Progenitor cell of endocrine pancreas (in vitro differentiated cells): ENCODE measurements at regions not wholly inside any gene's neighbourhood (a gene's known extent, or its start where the extent isn't known, plus 50 kb on each side); places are given as distances from the start of the nearest gene placed in this dataset.

Experiments
- DNase-seq: peaks from one replicate; pipeline ENCODE4 v3.0.0; 2021; ENCODE audit warnings: low spot score; ENCODE audit not compliant: unreplicated experiment
- H3K27ac Mint-ChIP-seq: 2 replicates; pipeline ENCODE4 v1.8.0; 2021; ENCODE audit warnings: mild to moderate bottlenecking, moderate library complexity, mixed read lengths
- H3K27me3 Mint-ChIP-seq: 2 replicates; pipeline ENCODE4 v1.8.0; 2021; ENCODE audit warnings: mixed read lengths
- H3K36me3 Mint-ChIP-seq: 2 replicates; pipeline ENCODE4 v1.8.0; 2022; ENCODE audit warnings: mixed read lengths; ENCODE audit not compliant: insufficient read depth
- H3K4me1 Mint-ChIP-seq: 2 replicates; pipeline ENCODE4 v1.8.0; 2021; ENCODE audit warnings: low read depth, mixed read lengths
- H3K4me3 Mint-ChIP-seq: 2 replicates; pipeline ENCODE4 v1.8.0; 2021; ENCODE audit warnings: low read depth, mild to moderate bottlenecking, moderate library complexity, mixed read lengths
- H3K9me3 Mint-ChIP-seq: 2 replicates; pipeline ENCODE4 v1.8.0; 2021; ENCODE audit warnings: low read depth, mixed read lengths
- TF ChIP-seq, protein P1 (sequence below): fragments of 200-600 bp; sonication (generic); IDR thresholded peaks from one replicate; pipeline ENCODE4 v1.5.0; 2021; ENCODE audit warnings: antibody characterized with exemption, mild to moderate bottlenecking; ENCODE audit not compliant: unreplicated experiment

DNA sequence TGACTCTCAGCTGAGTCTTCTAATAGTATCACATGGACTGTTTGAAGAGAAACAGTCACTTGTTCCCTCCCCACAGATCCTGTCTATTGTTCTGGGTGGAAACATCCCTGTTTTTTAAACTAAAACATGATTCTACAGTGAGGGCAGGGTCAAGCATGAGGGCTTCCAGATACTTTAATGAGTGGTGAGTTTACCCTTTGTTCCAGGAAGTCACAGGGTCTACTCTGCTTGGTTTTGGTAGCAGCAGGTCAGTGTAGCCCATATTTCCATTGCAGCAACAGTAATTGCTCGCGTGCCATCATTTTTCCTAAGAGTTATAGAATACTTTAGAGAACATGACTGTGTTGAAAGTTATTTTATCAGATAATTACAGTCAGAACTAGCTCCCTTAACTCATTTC is 87.4 kb downstream of the ZNF732 start:
- Mint-ChIP-seq H3K4me3 (no peak overlapping the region), H3K36me3 (peaks cover 14% of the 10 kb centered on the region), H3K27me3 (no peaks in the 10 kb centered on the region), H3K4me1 (peaks cover 3% of the 10 kb centered on the region), H3K27ac (no peak overlapping the region), H3K9me3 (peaks cover 18% of the 10 kb centered on the region)
- no peak for DNase-seq
- TF ChIP-seq, protein P1, sequence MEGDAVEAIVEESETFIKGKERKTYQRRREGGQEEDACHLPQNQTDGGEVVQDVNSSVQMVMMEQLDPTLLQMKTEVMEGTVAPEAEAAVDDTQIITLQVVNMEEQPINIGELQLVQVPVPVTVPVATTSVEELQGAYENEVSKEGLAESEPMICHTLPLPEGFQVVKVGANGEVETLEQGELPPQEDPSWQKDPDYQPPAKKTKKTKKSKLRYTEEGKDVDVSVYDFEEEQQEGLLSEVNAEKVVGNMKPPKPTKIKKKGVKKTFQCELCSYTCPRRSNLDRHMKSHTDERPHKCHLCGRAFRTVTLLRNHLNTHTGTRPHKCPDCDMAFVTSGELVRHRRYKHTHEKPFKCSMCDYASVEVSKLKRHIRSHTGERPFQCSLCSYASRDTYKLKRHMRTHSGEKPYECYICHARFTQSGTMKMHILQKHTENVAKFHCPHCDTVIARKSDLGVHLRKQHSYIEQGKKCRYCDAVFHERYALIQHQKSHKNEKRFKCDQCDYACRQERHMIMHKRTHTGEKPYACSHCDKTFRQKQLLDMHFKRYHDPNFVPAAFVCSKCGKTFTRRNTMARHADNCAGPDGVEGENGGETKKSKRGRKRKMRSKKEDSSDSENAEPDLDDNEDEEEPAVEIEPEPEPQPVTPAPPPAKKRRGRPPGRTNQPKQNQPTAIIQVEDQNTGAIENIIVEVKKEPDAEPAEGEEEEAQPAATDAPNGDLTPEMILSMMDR, result no peak

DNA sequence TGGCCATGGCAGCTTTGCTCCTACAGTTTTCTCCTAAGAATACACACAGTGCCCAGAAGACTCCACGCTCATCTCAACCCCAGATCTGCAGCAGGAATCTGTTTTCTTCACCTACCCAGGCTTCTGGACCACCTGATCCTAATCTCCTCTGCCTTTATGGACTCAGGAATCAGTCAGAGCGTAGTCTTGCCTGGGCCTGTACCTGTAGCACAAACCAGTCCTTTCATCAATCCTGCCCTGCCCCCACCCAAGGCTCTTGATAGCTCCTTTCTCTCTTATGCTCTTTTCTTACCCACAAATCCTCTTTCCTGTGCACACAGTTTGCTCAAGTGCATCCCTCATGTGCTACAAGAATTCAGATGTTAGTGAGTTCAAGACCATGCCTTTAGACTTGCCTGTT is 89.7 kb downstream of the ZNF718 start:
- DNase-seq, result no peak
- H3K27me3 Mint-ChIP-seq, result no peaks in the 10 kb centered on the region
- peaks cover 19% of the 10 kb centered on the region for H3K9me3 Mint-ChIP-seq
- H3K4me3 Mint-ChIP-seq, result peak overlapping the region; percentile 76
- no peak overlapping the region for H3K27ac Mint-ChIP-seq
- peaks cover 10% of the 10 kb centered on the region for H3K36me3 Mint-ChIP-seq
- TF ChIP-seq, protein P1, result no peak
- H3K4me1 Mint-ChIP-seq, result peaks cover 3% of the 10 kb centered on the region
